ENCODE measurements at regions not wholly inside any gene's neighbourhood (a gene's known extent, or its start where the extent isn't known, plus 50 kb on each side); places are given as distances from the start of the nearest gene placed in this dataset.

DNA sequence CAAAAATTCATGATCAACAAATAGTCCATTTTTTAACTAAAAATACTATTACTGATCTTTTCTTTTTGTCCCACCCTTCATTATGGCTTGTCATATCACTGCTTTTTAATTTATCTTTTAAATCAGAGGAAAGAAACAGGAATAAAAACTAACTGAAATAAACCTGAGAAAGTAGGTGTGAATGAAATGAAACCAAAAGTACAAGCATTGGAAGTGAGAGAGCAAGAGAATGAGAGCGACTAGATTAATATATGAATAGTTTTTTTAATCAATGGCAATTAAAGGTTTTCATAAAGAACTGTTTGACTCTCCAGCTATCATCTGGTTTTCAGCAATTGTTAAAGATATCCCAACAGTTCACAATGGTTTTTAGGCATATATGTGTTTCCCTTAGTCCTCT lies 137.8 kb downstream of the SPAG6 start:
- POLR2A ChIA-PET = no interaction called here
- H3K27me3 ChIP-seq (ENCODE audit: control insufficient read depth, insufficient read depth, low read length) = no peaks in the 10 kb centered on the region
- intact Hi-C loops (cut with micrococcal nuclease; ENCODE audit: unreplicated experiment) (no loop called here), in situ Hi-C loops (cut with HindIII; ENCODE audit: low pct_unique_long_range_greater_than_20kb, low sequenced_read_pairs) (no loop called here)
- BruUV-seq (replicated peaks) = no TSS peak
- H3K4me1 ChIP-seq (ENCODE audit: control insufficient read depth, insufficient read depth, low read length) = no peaks in the 10 kb centered on the region
- ATAC-seq (no peak), DNase-seq (ENCODE audit: low read depth, low spot score) (no peak)
- TF ChIP-seq, protein P1, sequence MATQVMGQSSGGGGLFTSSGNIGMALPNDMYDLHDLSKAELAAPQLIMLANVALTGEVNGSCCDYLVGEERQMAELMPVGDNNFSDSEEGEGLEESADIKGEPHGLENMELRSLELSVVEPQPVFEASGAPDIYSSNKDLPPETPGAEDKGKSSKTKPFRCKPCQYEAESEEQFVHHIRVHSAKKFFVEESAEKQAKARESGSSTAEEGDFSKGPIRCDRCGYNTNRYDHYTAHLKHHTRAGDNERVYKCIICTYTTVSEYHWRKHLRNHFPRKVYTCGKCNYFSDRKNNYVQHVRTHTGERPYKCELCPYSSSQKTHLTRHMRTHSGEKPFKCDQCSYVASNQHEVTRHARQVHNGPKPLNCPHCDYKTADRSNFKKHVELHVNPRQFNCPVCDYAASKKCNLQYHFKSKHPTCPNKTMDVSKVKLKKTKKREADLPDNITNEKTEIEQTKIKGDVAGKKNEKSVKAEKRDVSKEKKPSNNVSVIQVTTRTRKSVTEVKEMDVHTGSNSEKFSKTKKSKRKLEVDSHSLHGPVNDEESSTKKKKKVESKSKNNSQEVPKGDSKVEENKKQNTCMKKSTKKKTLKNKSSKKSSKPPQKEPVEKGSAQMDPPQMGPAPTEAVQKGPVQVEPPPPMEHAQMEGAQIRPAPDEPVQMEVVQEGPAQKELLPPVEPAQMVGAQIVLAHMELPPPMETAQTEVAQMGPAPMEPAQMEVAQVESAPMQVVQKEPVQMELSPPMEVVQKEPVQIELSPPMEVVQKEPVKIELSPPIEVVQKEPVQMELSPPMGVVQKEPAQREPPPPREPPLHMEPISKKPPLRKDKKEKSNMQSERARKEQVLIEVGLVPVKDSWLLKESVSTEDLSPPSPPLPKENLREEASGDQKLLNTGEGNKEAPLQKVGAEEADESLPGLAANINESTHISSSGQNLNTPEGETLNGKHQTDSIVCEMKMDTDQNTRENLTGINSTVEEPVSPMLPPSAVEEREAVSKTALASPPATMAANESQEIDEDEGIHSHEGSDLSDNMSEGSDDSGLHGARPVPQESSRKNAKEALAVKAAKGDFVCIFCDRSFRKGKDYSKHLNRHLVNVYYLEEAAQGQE (IDR thresholded peaks at IDR 0.05; ENCODE audit: insufficient read depth in 1 of 2, low read depth in 2 of 2, low read length in 1 of 2) = no peak
- TF ChIP-seq, protein P2, sequence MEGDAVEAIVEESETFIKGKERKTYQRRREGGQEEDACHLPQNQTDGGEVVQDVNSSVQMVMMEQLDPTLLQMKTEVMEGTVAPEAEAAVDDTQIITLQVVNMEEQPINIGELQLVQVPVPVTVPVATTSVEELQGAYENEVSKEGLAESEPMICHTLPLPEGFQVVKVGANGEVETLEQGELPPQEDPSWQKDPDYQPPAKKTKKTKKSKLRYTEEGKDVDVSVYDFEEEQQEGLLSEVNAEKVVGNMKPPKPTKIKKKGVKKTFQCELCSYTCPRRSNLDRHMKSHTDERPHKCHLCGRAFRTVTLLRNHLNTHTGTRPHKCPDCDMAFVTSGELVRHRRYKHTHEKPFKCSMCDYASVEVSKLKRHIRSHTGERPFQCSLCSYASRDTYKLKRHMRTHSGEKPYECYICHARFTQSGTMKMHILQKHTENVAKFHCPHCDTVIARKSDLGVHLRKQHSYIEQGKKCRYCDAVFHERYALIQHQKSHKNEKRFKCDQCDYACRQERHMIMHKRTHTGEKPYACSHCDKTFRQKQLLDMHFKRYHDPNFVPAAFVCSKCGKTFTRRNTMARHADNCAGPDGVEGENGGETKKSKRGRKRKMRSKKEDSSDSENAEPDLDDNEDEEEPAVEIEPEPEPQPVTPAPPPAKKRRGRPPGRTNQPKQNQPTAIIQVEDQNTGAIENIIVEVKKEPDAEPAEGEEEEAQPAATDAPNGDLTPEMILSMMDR (IDR thresholded peaks at IDR 0.05) = no peak
- no peak for TF ChIP-seq TCF7L2 (IDR thresholded peaks at IDR 0.05; ENCODE audit: low read depth, low read length)
- TF ChIP-seq SIN3A (IDR thresholded peaks at IDR 0.05; ENCODE audit: borderline replicate concordance, insufficient read depth, low read depth, low read length) = no peak
- no peak for TF ChIP-seq POLR2AphosphoS5 (IDR thresholded peaks at IDR 0.05; ENCODE audit: low read depth, low read length)
- no peak overlapping the region for H3K4me3 ChIP-seq (ENCODE audit: low read depth in 2 of 2, low read length in 2 of 2)
- CTCF ChIA-PET = no interaction called here
- no peak overlapping the region for H3K27ac ChIP-seq (ENCODE audit: low read length)
- no peaks in the 10 kb centered on the region for H3K36me3 ChIP-seq (ENCODE audit: control insufficient read depth, insufficient read depth, low read length)
- no peaks in the 10 kb centered on the region for H3K9me3 ChIP-seq (ENCODE audit: control insufficient read depth, insufficient read depth, low read depth, low read length)

Measured in Panc1 (cell line).